ENCODE measurements at regions not wholly inside any gene's neighbourhood (a gene's known extent, or its start where the extent isn't known, plus 50 kb on each side); places are given as distances from the start of the nearest gene placed in this dataset.

GRCh38 chr16:5884339-5884738, 786.7 kb upstream of the EEF2KMT start:
- intact Hi-C loops (cut with micrococcal nuclease): no loop called here

More at GRCh38 chr16:5884339-5884738, 786.7 kb upstream of the EEF2KMT start:
- no peaks in the 10 kb centered on the region for H3K4me1 ChIP-seq (ENCODE audit: control insufficient read depth, extremely low read depth, insufficient read depth, low read length)
- no peak overlapping the region for H2AFZ ChIP-seq (ENCODE audit: low read depth, low read length)
- H3K9me1 ChIP-seq (replicated peaks; ENCODE audit: control insufficient read depth, extremely low read depth, insufficient read depth, low read length): no peaks in the 10 kb centered on the region
- no peak overlapping the region for H3K4me3 ChIP-seq (replicated peaks in 1 of 3; ENCODE audit: insufficient read depth in 1 of 3, low read depth in 1 of 3, low read length in 3 of 3)
- no peak overlapping the region for H3K27ac ChIP-seq (ENCODE audit: insufficient read depth, low read depth, low read length)
- H3K9me3 ChIP-seq (replicated peaks; ENCODE audit: control insufficient read depth, insufficient read depth, low read length): peaks cover 9% of the 10 kb centered on the region
- no peaks in the 10 kb centered on the region for H3K27me3 ChIP-seq (ENCODE audit: control insufficient read depth in 2 of 2, insufficient read depth in 2 of 2, low read length in 2 of 2)
- H3K4me2 ChIP-seq (ENCODE audit: insufficient read depth, low read length): no peak overlapping the region
- no peak for DNase-seq (ENCODE audit: low read depth, low spot score)
- no peak for FAIRE-seq
- no peaks in the 10 kb centered on the region for H3K79me2 ChIP-seq (ENCODE audit: control insufficient read depth, insufficient read depth, low read length)
- no peak for TF ChIP-seq POLR2A (IDR thresholded peaks at IDR 0.05; ENCODE audit: low read depth, low read length)
- TF ChIP-seq POLR2AphosphoS5 (IDR thresholded peaks at IDR 0.05; ENCODE audit: insufficient read depth, low read depth, low read length): no peak
- no peak for TF ChIP-seq EZH2 (IDR thresholded peaks at IDR 0.05; ENCODE audit: borderline replicate concordance, low read depth, low read length, severe bottlenecking)
- no peak for TF ChIP-seq GATA2 (IDR thresholded peaks at IDR 0.05; ENCODE audit: insufficient read depth, insufficient read length, low read depth, low read length)
- no peak for TF ChIP-seq CTCF (IDR thresholded peaks at IDR 0.05; ENCODE audit: extremely low read depth in 1 of 2, insufficient read depth in 1 of 2, low read depth in 1 of 2, low read length in 2 of 2)
- TF ChIP-seq JUN (IDR thresholded peaks at IDR 0.05; ENCODE audit: borderline replicate concordance, insufficient read depth, insufficient read length, low read depth): no peak
- no peak for TF ChIP-seq MAX (IDR thresholded peaks at IDR 0.05; ENCODE audit: insufficient read depth, insufficient read length)
- TF ChIP-seq FOS (IDR thresholded peaks at IDR 0.05; ENCODE audit: borderline replicate concordance, insufficient read depth, low read length): no peak
- TF ChIP-seq MYC (IDR thresholded peaks at IDR 0.05; ENCODE audit: low read depth, low read length): no peak
- dilution Hi-C loops (cut with MboI; ENCODE audit: extremely low pct_ligation_motif_present, low sequenced_read_pairs): no loop called here
- no TSS peak for BruUV-seq (replicated peaks)
- ChIA-PET POLR2A (no interaction called here), CTCF (no interaction called here)
- no peaks in the 10 kb centered on the region for H3K36me3 ChIP-seq (ENCODE audit: control insufficient read depth in 2 of 2, extremely low read depth in 1 of 2, insufficient read depth in 2 of 2, low read length in 2 of 2)
- H3K9ac ChIP-seq (replicated peaks; ENCODE audit: extremely low read depth, insufficient read depth, low read length): no peak overlapping the region
- H4K20me1 ChIP-seq (replicated peaks; ENCODE audit: control insufficient read depth, extremely low read depth, insufficient read depth, low read length): no peaks in the 10 kb centered on the region
